HG03558 (cell line): ENCODE measurements at regions not wholly inside any gene's neighbourhood (a gene's known extent, or its start where the extent isn't known, plus 50 kb on each side); places are given as distances from the start of the nearest gene placed in this dataset.

Source experiments
- ATAC-seq: cut with Tn5 transposase; IDR thresholded peaks from one replicate; pipeline ENCODE4 v1.9.1; 2021; ENCODE audit warnings: moderate number of reproducible peaks; ENCODE audit not compliant: unreplicated experiment; ENCODE audit errors: extremely low read depth

GRCh38 chr5:2696156-2696807 lies 55.2 kb downstream of the IRX2 start:
- no peak for ATAC-seq

- ATAC-seq, result no peak
Observed at GRCh38 chr5:2695200-2695891, 56.1 kb downstream of the IRX2 start.

DNA sequence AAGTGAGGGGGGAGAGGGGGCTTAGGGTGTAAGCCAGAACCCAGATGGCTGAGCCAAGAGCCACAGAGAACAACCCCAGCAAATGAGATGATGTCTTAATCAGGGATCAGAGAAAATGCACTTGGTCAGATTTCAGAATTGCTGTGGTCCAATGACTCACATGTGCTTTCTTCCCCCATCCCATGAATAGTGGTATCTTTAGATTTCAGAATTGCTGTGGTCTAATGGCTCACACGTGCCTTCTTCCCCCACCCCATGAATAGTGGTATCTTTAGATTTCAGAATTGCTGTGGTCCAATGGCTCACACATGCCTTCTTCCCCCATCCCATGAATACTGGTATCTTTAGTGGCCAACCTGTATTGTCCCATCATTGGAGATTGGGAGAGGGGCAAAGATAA lies 59.9 kb downstream of the IRX2 start:
- no peak for ATAC-seq

GRCh38 chr5:2690293-2690692 lies 61.2 kb downstream of the IRX2 start:
- no peak for ATAC-seq

GRCh38 chr5:2688586-2688985 lies 62.9 kb downstream of the IRX2 start:
- no peak for ATAC-seq

GRCh38 chr5:2687746-2688145 lies 63.7 kb downstream of the IRX2 start:
- no peak for ATAC-seq

- no peak for ATAC-seq
Observed at GRCh38 chr5:2686321-2687124, 65.0 kb downstream of the IRX2 start.

- no peak for ATAC-seq
Observed at GRCh38 chr5:2685651-2686272, 65.7 kb downstream of the IRX2 start.

DNA sequence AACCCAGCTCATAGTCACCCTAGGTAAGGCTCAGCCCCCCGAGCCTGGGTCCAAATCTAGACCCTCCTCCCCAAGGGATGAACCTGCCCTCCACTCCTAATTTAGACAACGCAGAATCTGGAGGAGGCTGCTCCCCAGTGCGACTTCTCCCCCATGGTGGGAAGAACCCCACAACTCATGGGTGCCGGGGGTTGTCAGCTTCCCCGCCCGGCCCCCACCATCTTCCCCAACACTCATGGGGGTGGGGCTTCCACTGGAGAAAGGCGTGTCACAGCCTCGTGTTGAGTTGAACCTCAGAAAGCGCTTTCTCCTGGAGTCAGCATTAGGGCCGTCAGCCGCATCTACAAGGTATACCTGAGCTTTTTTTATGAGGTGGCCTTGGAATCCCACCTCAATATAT lies 66.9 kb downstream of the IRX2 start:
- ATAC-seq, result no peak

DNA sequence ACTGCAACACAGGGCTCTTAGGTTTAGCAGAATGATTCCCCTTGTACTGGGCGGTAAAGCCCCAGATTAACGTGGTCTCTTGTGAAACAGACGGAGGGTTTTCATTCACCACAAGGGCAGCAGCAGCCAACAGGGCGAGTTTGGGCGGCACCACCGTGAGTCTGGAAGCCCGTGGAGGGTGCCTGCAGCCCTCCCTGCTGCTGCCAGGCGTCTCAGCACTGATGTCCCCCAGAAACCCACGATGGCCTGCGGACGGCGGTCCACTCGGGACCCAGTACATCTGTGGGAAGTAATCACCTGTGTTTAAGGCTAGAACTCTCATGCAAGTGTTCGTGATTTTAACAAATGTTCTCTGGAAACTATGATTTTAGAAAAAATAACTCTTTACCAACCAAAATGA lies 67.8 kb downstream of the IRX2 start:
- no peak for ATAC-seq

DNA sequence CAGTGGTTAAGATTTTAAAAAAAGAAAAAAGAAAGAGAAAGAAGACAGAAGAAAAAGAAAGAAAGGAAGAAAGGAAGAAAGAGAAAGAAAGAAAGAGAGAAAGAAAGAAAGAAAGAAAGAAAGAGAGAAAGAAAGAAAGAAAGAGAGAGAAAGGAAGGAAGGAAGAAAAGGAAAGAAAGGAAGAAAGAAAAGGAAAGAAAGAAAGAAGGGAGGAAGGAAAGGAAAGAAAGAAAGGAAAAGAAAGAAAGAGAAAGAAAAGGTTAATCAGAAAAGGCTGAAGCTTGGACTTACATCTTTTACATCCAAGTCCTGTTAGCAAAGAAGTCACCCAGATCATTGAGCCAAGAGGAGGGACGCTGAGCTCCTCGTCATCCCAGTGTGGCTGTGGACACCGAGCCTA lies 70.0 kb downstream of the IRX2 start:
- no peak for ATAC-seq

- no peak for ATAC-seq
Observed at GRCh38 chr5:2680979-2681378, 70.5 kb downstream of the IRX2 start.

DNA sequence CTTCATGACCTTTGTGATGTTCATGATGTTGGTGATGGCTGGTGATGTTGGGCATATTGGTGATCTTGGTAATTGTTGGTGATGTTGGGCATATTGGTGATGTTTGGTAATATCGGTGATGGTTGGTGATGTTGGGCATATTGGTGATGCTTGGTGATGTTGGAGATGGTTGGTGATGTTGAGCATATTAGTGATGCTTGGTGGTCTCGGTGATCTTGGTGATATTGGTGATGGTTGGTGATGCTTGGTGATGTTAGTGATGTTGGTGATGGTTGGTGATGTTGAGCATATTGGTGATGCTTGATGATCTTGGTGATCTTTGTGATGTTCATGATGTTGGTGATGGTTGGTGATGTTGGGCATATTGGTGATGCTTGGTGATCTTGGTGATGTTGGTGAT lies 73.8 kb downstream of the IRX2 start:
- ATAC-seq, result no peak

DNA sequence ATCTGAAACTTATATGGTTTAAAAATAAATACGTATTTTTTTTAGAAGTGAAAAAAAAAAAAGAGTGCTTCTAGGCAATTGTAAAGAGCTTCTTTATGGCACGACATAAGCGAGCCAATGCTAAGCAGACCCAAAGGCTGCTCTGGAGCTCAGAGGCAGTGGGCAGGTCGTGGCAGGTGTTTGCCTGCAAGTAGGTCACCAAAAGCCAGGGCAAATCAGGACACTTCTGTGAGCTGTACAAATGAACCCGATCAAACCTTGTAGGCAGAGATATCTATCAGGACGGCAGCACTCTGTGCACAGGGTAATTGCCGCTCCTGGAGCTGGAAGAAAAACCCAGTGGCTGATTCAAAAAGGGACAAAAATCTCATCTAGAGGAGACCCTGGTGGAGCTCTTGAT lies 75.9 kb downstream of the IRX2 start:
- ATAC-seq, result no peak

GRCh38 chr5:2674456-2674855 lies 77.0 kb downstream of the IRX2 start:
- ATAC-seq, result no peak

DNA sequence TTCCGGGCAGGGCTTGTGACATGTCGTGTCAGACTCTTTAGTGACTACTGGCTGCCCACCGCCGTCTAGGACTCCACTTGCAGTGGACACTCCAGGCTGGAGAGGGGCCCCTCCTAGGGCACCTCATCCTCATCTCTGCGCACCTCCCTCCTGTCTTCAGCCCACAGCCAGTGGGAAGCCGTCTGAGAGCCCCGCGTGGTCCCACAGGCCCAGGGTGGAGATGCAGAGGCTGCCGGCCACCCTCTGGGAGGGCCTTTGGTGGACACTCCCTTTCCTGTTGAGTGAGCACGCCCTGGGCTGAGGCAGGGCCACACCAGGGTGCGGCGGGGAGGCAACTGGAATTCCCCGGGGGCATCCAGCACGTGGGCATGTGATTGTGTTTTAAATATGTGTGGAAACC lies 80.5 kb downstream of the IRX2 start:
- ATAC-seq, result no peak

DNA sequence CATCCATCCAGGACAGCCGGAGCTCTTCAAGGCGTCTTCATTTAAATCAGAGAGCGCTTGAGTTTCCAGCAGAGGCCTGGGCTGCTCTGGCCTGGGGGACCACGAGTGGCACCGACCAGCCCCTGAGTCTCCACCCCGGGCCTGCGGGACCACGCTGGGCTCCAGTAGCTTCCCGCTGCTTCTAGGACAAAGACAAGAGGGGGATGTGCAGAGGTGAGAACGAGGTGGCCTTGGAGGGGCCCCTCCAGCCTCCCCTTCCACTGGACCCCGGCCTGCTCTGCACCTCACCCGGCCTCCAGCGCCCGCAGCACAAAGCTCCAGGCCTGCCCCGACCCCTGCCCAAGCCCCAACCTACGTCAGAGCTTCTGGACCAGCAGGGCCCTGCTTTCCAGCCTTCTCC lies 81.6 kb downstream of the IRX2 start:
- no peak for ATAC-seq

DNA sequence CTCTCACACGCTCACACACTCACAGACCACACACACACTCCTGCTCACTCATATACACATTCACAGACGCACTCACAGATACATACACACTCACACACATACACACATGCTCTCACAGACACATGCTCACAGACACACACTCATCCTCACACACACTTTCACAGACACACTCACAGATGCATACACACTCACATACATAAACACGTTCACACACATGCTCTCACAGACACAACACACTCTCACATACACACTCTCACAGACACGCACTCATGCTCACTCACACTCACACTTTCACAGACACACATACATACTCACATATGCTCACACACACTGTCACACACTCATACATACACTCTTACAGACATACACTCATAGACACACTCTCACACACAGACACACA lies 82.2 kb downstream of the IRX2 start:
- ATAC-seq, result no peak

DNA sequence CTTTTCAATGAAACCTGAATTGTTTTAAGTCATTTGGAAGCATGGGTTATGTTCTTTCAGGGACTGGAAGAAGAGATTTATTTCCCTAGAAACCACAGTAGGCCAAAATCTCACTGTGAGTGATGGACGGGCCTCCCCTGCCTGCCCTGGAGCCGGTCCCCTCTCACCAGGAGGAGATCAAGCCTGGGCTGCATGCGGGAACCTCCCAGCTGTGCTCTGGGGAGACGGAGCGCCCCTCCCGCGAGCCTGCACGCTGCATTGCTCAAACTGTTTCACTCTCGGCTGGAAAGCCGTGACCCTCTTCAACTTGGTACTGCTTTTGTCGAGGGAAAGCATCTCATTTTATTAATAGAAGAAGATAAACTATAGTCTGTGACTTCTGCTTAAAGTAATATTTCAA lies 85.4 kb downstream of the IRX2 start:
- no peak for ATAC-seq

DNA sequence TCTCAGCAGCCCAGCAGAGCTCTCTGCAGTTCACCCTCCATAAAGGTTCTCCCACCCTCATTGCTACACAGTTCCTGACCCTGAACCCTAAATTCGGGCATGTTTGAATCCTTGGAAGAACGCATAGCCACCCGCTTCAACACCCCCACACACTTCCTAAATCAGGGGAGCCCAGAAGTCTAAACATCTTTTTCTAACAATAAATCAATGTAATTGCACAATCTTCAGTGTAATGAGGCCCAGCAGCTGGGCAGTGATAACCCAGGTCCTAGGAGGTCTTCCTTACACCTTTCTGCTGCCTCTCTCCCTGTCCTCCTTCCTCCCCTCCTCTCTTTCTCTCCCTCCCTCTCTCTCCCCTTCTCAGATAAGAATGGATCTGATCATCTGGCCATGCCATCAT lies 88.0 kb downstream of the IRX2 start:
- no peak for ATAC-seq

DNA sequence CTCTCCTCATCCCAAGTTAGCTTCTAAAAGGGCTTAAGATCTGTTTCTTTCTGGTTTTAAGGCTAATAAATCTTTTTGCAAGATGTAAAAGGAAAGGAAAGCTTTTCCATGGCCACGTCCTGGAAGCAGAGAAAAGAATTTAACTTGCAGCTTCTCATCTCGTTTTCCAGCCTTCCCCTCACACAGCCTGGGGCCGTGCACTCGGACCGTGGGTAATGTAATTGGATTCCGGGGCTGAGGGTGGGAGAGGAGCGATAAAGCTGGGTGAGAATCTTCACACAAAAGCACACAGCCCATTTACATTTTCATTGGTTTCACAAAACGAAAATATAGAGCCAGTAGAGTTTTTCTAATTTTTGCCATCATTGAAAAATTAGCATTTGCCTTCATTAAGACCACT lies 91.2 kb downstream of the IRX2 start:
- ATAC-seq, result no peak
